ENCODE measurements at regions not wholly inside any gene's neighbourhood (a gene's known extent, or its start where the extent isn't known, plus 50 kb on each side); places are given as distances from the start of the nearest gene placed in this dataset.
"Not testable (repeated sequence)": the region's sequence is repeated elsewhere in the genome, so short reads cannot be mapped to it uniquely, and the experiment has no call there.

- no peak for DNase-seq (ENCODE audit: low spot score)
These were observed 267.8 kb upstream of the TRIB2 start for GRCh38 chr2:12448846-12449505.

GRCh38 chr2:12451726-12452125 lies 265.0 kb upstream of the TRIB2 start:
- DNase-seq (ENCODE audit: low spot score), result peak; percentile 46

- peak; percentile 78 for DNase-seq (ENCODE audit: low spot score)
These were observed 264.6 kb upstream of the TRIB2 start for GRCh38 chr2:12452185-12452584.

GRCh38 chr2:12453731-12454130 lies 263.0 kb upstream of the TRIB2 start:
- no peak for DNase-seq (ENCODE audit: low spot score)

- peak; percentile 55 for DNase-seq (ENCODE audit: low spot score)
These were observed 261.1 kb upstream of the TRIB2 start for GRCh38 chr2:12455661-12456060.

GRCh38 chr2:12456293-12457106 lies 260.2 kb upstream of the TRIB2 start:
- DNase-seq (ENCODE audit: low spot score), result peak; percentile 98

- DNase-seq (ENCODE audit: low spot score), result no peak
These were observed 258.9 kb upstream of the TRIB2 start for GRCh38 chr2:12457831-12458230.

- no peak for DNase-seq (ENCODE audit: low spot score)
These were observed 253.5 kb upstream of the TRIB2 start for GRCh38 chr2:12463189-12463588.

- DNase-seq (ENCODE audit: low spot score), result no peak
These were observed 251.1 kb upstream of the TRIB2 start for GRCh38 chr2:12465631-12466135.

GRCh38 chr2:12467303-12467702 lies 249.4 kb upstream of the TRIB2 start:
- DNase-seq (ENCODE audit: low spot score), result no peak

- DNase-seq (ENCODE audit: low spot score), result peak; percentile 95
These were observed 247.6 kb upstream of the TRIB2 start for GRCh38 chr2:12469141-12469561.

- not testable (repeated sequence) for DNase-seq (ENCODE audit: low spot score)
These were observed 244.5 kb upstream of the TRIB2 start for GRCh38 chr2:12472265-12472664.

GRCh38 chr2:12478151-12479064 lies 238.3 kb upstream of the TRIB2 start:
- DNase-seq (ENCODE audit: low spot score), result no peak

- no peak for DNase-seq (ENCODE audit: low spot score)
These were observed 237.6 kb upstream of the TRIB2 start for GRCh38 chr2:12479065-12479601.

- DNase-seq (ENCODE audit: low spot score), result no peak
These were observed 232.1 kb upstream of the TRIB2 start for GRCh38 chr2:12484536-12485115.

GRCh38 chr2:12486205-12487118 lies 230.3 kb upstream of the TRIB2 start:
- DNase-seq (ENCODE audit: low spot score), result peak; percentile 77

GRCh38 chr2:12487253-12488004 lies 229.3 kb upstream of the TRIB2 start:
- no peak for DNase-seq (ENCODE audit: low spot score)

- no peak for DNase-seq (ENCODE audit: low spot score)
These were observed 228.1 kb upstream of the TRIB2 start for GRCh38 chr2:12488352-12489318.
